ENCODE measurements at regions not wholly inside any gene's neighbourhood (a gene's known extent, or its start where the extent isn't known, plus 50 kb on each side); places are given as distances from the start of the nearest gene placed in this dataset.

DNA sequence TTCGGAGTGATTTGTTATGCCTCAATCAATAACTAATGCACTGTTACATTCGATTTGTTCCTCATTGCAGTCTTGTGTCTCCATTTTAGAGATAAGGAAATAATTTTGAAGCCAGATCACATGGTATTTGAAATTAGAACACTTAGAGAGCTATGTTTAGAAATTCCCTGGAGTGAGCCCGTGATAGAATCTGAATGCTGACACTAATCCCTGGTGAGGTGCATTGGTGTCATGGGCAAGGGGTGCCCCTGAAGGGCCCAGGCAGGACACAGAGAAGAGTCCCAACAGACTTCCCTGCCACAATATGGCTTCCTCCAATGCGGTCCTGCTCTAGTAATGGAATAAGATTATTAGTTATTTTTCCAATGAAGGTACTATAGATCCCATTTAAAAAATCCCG lies 223.0 kb downstream of the NR2F2 start:
- Histone ChIP-seq H3K27me3 (ENCODE audit: control insufficient read depth in 1 of 2, insufficient read depth in 2 of 2, low read length in 2 of 2) (peaks cover 0 to 2% of the 10 kb centered on the region in 2 donors), H3K9ac (ENCODE audit: low read length in 2 of 2) (no peak overlapping the region), H3K36me3 (ENCODE audit: control insufficient read depth in 2 of 2, insufficient read depth in 2 of 2, low read length in 2 of 2) (no peaks in the 10 kb centered on the region), H3K4me3 (ENCODE audit: low read length in 2 of 2) (no peak overlapping the region), H3K27ac (ENCODE audit: low read length) (no peak overlapping the region), H3K9me3 (ENCODE audit: control insufficient read depth in 2 of 2, low read length in 2 of 2) (no peaks in the 10 kb centered on the region), H3K4me1 (ENCODE audit: control insufficient read depth, insufficient read depth, low read length) (no peaks in the 10 kb centered on the region)

DNA sequence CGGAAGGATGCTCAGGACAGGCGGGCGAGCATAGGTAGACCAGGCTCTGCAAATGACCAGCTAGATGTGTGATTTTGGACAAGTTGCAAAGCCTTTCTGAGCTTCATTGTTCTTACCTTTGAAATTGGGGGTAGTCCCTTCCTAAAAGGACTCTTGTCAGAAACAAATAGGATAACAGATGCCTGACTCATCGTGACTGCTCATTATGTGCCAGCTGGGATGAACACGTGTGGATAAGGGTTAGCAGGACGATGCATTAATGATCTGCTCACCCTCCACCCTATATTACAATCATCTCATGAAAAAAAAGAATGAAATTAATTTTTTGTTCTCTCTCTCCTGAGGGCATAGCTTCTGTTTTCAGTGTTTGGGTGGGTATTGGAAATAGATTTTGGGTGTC lies 223.4 kb downstream of the NR2F2 start:
- Histone ChIP-seq H3K9me3 (ENCODE audit: control insufficient read depth in 2 of 2, low read length in 2 of 2) (no peaks in the 10 kb centered on the region), H3K36me3 (ENCODE audit: control insufficient read depth in 2 of 2, insufficient read depth in 2 of 2, low read length in 2 of 2) (no peaks in the 10 kb centered on the region), H3K27ac (ENCODE audit: low read length) (no peak overlapping the region), H3K27me3 (ENCODE audit: control insufficient read depth in 1 of 2, insufficient read depth in 2 of 2, low read length in 2 of 2) (peaks cover 0 to 2% of the 10 kb centered on the region in 2 donors), H3K9ac (ENCODE audit: low read length in 2 of 2) (no peak overlapping the region), H3K4me1 (ENCODE audit: control insufficient read depth, insufficient read depth, low read length) (no peaks in the 10 kb centered on the region), H3K4me3 (ENCODE audit: low read length in 2 of 2) (no peak overlapping the region)

- no peaks in the 10 kb centered on the region for H3K4me1 ChIP-seq (ENCODE audit: control insufficient read depth, insufficient read depth, low read length)
- H3K4me3 ChIP-seq (ENCODE audit: low read length in 2 of 2): no peak overlapping the region
- H3K27me3 ChIP-seq (ENCODE audit: control insufficient read depth in 1 of 2, insufficient read depth in 2 of 2, low read length in 2 of 2): peaks cover 0 to 2% of the 10 kb centered on the region in 2 donors
- no peak overlapping the region for H3K27ac ChIP-seq (ENCODE audit: low read length)
- no peak overlapping the region for H3K9ac ChIP-seq (ENCODE audit: low read length in 2 of 2)
- H3K36me3 ChIP-seq (ENCODE audit: control insufficient read depth in 2 of 2, insufficient read depth in 2 of 2, low read length in 2 of 2): no peaks in the 10 kb centered on the region
- H3K9me3 ChIP-seq (ENCODE audit: control insufficient read depth in 2 of 2, low read length in 2 of 2): no peaks in the 10 kb centered on the region
These were observed 224.0 kb downstream of the NR2F2 start for GRCh38 chr15:96554541-96554940.

GRCh38 chr15:96559087-96559486 lies 228.6 kb downstream of the NR2F2 start:
- Histone ChIP-seq H3K36me3 (ENCODE audit: control insufficient read depth in 2 of 2, insufficient read depth in 2 of 2, low read length in 2 of 2) (no peaks in the 10 kb centered on the region), H3K4me3 (ENCODE audit: low read length in 2 of 2) (no peak overlapping the region), H3K27me3 (ENCODE audit: control insufficient read depth in 1 of 2, insufficient read depth in 2 of 2, low read length in 2 of 2) (peaks cover 0 to 2% of the 10 kb centered on the region in 2 donors), H3K9ac (ENCODE audit: low read length in 2 of 2) (no peak overlapping the region), H3K4me1 (ENCODE audit: control insufficient read depth, insufficient read depth, low read length) (no peaks in the 10 kb centered on the region), H3K9me3 (ENCODE audit: control insufficient read depth in 2 of 2, low read length in 2 of 2) (peaks cover 0 to 3% of the 10 kb centered on the region in 2 donors), H3K27ac (ENCODE audit: low read length) (no peak overlapping the region)

DNA sequence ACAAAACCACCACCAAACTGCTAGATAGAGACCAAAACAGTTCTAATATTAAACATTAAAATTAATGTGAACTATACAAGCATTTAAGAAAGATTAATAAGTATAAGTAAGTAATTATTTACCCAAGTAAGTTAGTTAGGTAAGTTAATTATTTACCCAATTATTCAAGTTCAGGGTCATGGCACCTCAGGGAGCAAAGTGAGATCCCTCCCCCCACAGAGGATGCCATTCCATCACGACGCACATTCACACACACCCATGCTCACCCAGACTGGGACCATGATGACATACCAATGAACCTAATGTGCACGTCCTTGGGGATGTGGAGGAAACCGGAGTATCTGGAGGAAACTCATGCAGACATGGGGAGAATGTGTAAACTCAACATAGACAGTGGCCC lies 229.1 kb downstream of the NR2F2 start:
- no peaks in the 10 kb centered on the region for H3K36me3 ChIP-seq (ENCODE audit: control insufficient read depth in 2 of 2, insufficient read depth in 2 of 2, low read length in 2 of 2)
- no peak overlapping the region for H3K9ac ChIP-seq (ENCODE audit: low read length in 2 of 2)
- H3K4me1 ChIP-seq (ENCODE audit: control insufficient read depth, insufficient read depth, low read length): no peaks in the 10 kb centered on the region
- H3K27me3 ChIP-seq (ENCODE audit: control insufficient read depth in 1 of 2, insufficient read depth in 2 of 2, low read length in 2 of 2): peaks cover 0 to 2% of the 10 kb centered on the region in 2 donors
- H3K4me3 ChIP-seq (ENCODE audit: low read length in 2 of 2): no peak overlapping the region
- peaks cover 0 to 3% of the 10 kb centered on the region in 2 donors for H3K9me3 ChIP-seq (ENCODE audit: control insufficient read depth in 2 of 2, low read length in 2 of 2)
- no peak overlapping the region for H3K27ac ChIP-seq (ENCODE audit: low read length)

- no peaks in the 10 kb centered on the region for H3K27me3 ChIP-seq (ENCODE audit: control insufficient read depth in 1 of 2, insufficient read depth in 2 of 2, low read length in 2 of 2)
- no peaks in the 10 kb centered on the region for H3K36me3 ChIP-seq (ENCODE audit: control insufficient read depth in 2 of 2, insufficient read depth in 2 of 2, low read length in 2 of 2)
- no peaks in the 10 kb centered on the region for H3K4me1 ChIP-seq (ENCODE audit: control insufficient read depth, insufficient read depth, low read length)
- peaks cover 0 to 3% of the 10 kb centered on the region in 2 donors for H3K9me3 ChIP-seq (ENCODE audit: control insufficient read depth in 2 of 2, low read length in 2 of 2)
- no peak overlapping the region for H3K4me3 ChIP-seq (ENCODE audit: low read length in 2 of 2)
- H3K27ac ChIP-seq (ENCODE audit: low read length): no peak overlapping the region
- H3K9ac ChIP-seq (ENCODE audit: low read length in 2 of 2): no peak overlapping the region
These were observed 229.9 kb downstream of the NR2F2 start for GRCh38 chr15:96560246-96560895.

GRCh38 chr15:96561593-96561992 lies 231.1 kb downstream of the NR2F2 start:
- H3K27me3 ChIP-seq (ENCODE audit: control insufficient read depth in 1 of 2, insufficient read depth in 2 of 2, low read length in 2 of 2): no peaks in the 10 kb centered on the region
- no peaks in the 10 kb centered on the region for H3K4me1 ChIP-seq (ENCODE audit: control insufficient read depth, insufficient read depth, low read length)
- no peak overlapping the region for H3K4me3 ChIP-seq (ENCODE audit: low read length in 2 of 2)
- no peak overlapping the region for H3K27ac ChIP-seq (ENCODE audit: low read length)
- no peaks in the 10 kb centered on the region for H3K36me3 ChIP-seq (ENCODE audit: control insufficient read depth in 2 of 2, insufficient read depth in 2 of 2, low read length in 2 of 2)
- H3K9me3 ChIP-seq (ENCODE audit: control insufficient read depth in 2 of 2, low read length in 2 of 2): peaks cover 0 to 3% of the 10 kb centered on the region in 2 donors
- H3K9ac ChIP-seq (ENCODE audit: low read length in 2 of 2): no peak overlapping the region

DNA sequence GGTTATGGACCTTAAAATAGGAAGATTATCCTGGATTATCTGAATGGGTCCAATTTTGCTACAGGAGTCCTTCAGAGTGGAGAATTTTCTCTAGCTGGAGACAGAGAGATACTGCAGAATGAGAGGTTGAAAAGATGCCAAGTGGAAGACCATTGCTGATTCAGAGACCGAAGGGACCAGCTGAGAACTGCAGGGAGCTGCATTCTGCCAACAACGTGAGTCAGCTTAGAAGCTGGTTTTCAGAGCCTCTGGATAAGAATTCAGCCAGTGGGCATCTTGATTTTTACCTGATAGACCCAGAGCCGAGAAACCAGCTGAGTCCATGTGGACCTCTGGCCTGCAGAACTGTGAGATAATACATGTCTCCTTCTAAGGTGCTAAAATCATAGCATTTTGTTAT lies 234.0 kb downstream of the NR2F2 start:
- H3K36me3 ChIP-seq (ENCODE audit: control insufficient read depth in 2 of 2, insufficient read depth in 2 of 2, low read length in 2 of 2): no peaks in the 10 kb centered on the region
- no peak overlapping the region for H3K27ac ChIP-seq (ENCODE audit: low read length)
- no peaks in the 10 kb centered on the region for H3K4me1 ChIP-seq (ENCODE audit: control insufficient read depth, insufficient read depth, low read length)
- H3K9me3 ChIP-seq (ENCODE audit: control insufficient read depth in 2 of 2, low read length in 2 of 2): peaks cover 0 to 3% of the 10 kb centered on the region in 2 donors
- H3K9ac ChIP-seq (ENCODE audit: low read length in 2 of 2): no peak overlapping the region
- no peak overlapping the region for H3K4me3 ChIP-seq (ENCODE audit: low read length in 2 of 2)
- H3K27me3 ChIP-seq (ENCODE audit: control insufficient read depth in 1 of 2, insufficient read depth in 2 of 2, low read length in 2 of 2): no peaks in the 10 kb centered on the region

DNA sequence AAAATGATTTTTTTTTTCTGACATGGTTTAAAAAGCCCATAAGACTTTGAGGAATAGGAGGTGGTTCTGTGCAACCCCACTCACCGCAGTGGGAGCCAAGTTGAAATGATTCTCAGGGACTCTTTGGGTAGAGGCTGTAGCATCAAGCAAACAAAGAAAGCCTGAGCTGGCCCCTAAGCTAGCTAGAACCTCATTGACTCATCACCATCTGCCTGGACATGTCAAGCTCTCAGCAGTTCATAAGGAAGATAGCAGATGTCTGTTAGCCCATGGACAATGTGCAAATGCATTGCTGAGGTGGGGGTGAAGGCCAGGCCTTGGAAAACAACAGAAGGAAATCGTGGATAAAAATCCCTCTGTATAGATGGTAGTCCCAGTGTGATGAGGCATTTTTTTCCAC lies 234.8 kb downstream of the NR2F2 start:
- H3K36me3 ChIP-seq (ENCODE audit: control insufficient read depth in 2 of 2, insufficient read depth in 2 of 2, low read length in 2 of 2): no peaks in the 10 kb centered on the region
- no peaks in the 10 kb centered on the region for H3K4me1 ChIP-seq (ENCODE audit: control insufficient read depth, insufficient read depth, low read length)
- H3K9me3 ChIP-seq (ENCODE audit: control insufficient read depth in 2 of 2, low read length in 2 of 2): peaks cover 0 to 3% of the 10 kb centered on the region in 2 donors
- no peaks in the 10 kb centered on the region for H3K27me3 ChIP-seq (ENCODE audit: control insufficient read depth in 1 of 2, insufficient read depth in 2 of 2, low read length in 2 of 2)
- no peak overlapping the region for H3K4me3 ChIP-seq (ENCODE audit: low read length in 2 of 2)
- H3K9ac ChIP-seq (ENCODE audit: low read length in 2 of 2): no peak overlapping the region
- H3K27ac ChIP-seq (ENCODE audit: low read length): no peak overlapping the region

DNA sequence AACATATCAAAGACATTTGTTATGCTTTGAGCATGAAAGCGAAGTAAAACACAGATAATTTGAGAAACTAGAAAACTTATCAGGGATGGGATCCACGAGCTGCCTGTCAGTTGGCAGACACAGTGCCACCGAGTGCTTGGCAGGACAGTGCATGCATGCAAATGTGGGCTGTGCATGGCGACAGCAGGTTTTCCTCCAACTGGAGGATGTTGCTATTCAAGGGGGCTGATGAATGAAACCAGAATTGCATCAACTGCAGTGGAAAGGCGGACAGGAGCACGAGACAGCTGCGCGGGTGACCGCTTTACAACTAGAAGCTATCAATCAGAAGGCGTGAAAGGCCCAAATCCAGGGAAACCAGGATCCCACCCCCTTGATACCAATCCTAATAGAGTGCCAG lies 244.3 kb downstream of the NR2F2 start:
- no peaks in the 10 kb centered on the region for H3K27me3 ChIP-seq (ENCODE audit: control insufficient read depth in 1 of 2, insufficient read depth in 2 of 2, low read length in 2 of 2)
- H3K36me3 ChIP-seq (ENCODE audit: control insufficient read depth in 2 of 2, insufficient read depth in 2 of 2, low read length in 2 of 2): no peaks in the 10 kb centered on the region
- H3K4me1 ChIP-seq (ENCODE audit: control insufficient read depth, insufficient read depth, low read length): no peaks in the 10 kb centered on the region
- peaks cover 2% of the 10 kb centered on the region in 2 donors for H3K9me3 ChIP-seq (ENCODE audit: control insufficient read depth in 2 of 2, low read length in 2 of 2)
- no peak overlapping the region for H3K27ac ChIP-seq (ENCODE audit: low read length)
- no peak overlapping the region for H3K9ac ChIP-seq (ENCODE audit: low read length in 2 of 2)
- no peak overlapping the region for H3K4me3 ChIP-seq (ENCODE audit: low read length in 2 of 2)

GRCh38 chr15:96576596-96576995 lies 246.1 kb downstream of the NR2F2 start:
- Histone ChIP-seq H3K9ac (ENCODE audit: low read length in 2 of 2) (no peak overlapping the region), H3K27me3 (ENCODE audit: control insufficient read depth in 1 of 2, insufficient read depth in 2 of 2, low read length in 2 of 2) (no peaks in the 10 kb centered on the region), H3K9me3 (ENCODE audit: control insufficient read depth in 2 of 2, low read length in 2 of 2) (peaks cover 2% of the 10 kb centered on the region in 2 donors), H3K27ac (ENCODE audit: low read length) (no peak overlapping the region), H3K4me1 (ENCODE audit: control insufficient read depth, insufficient read depth, low read length) (no peaks in the 10 kb centered on the region), H3K36me3 (ENCODE audit: control insufficient read depth in 2 of 2, insufficient read depth in 2 of 2, low read length in 2 of 2) (no peaks in the 10 kb centered on the region), H3K4me3 (ENCODE audit: low read length in 2 of 2) (no peak overlapping the region)
